ENCODE measurements at regions not wholly inside any gene's neighbourhood (a gene's known extent, or its start where the extent isn't known, plus 50 kb on each side); places are given as distances from the start of the nearest gene placed in this dataset.

GRCh38 chr3:72446218-72447058, 401.8 kb downstream of the SHQ1 start, which contains the start of gene RYBP:
- TF ChIP-seq CTCF (IDR thresholded peaks at IDR 0.05), result no peak
- TF ChIP-seq POLR2A (IDR thresholded peaks at IDR 0.05), result no peak
